ENCODE measurements at regions not wholly inside any gene's neighbourhood (a gene's known extent, or its start where the extent isn't known, plus 50 kb on each side); places are given as distances from the start of the nearest gene placed in this dataset.

DNA sequence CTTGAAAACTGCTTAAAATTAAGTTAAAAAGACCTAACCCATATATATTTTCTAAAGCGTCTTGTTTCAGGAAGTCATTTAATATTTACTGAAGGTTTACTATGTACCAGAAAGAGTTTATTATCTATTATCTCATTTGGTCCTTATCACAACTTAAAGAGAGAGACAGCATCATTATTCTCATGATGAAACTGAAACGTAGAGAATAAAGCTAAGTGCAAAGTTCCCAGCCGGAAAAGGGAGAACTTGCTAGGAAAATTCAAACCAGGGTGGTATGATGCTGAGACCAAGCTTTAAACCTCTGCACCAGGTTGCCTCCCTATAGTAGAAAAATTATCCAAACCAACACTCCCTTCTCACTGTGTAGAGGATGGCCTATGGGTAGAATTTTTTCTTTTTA, 207.7 kb upstream of the BMPER start:
- TF ChIP-seq, protein P1, sequence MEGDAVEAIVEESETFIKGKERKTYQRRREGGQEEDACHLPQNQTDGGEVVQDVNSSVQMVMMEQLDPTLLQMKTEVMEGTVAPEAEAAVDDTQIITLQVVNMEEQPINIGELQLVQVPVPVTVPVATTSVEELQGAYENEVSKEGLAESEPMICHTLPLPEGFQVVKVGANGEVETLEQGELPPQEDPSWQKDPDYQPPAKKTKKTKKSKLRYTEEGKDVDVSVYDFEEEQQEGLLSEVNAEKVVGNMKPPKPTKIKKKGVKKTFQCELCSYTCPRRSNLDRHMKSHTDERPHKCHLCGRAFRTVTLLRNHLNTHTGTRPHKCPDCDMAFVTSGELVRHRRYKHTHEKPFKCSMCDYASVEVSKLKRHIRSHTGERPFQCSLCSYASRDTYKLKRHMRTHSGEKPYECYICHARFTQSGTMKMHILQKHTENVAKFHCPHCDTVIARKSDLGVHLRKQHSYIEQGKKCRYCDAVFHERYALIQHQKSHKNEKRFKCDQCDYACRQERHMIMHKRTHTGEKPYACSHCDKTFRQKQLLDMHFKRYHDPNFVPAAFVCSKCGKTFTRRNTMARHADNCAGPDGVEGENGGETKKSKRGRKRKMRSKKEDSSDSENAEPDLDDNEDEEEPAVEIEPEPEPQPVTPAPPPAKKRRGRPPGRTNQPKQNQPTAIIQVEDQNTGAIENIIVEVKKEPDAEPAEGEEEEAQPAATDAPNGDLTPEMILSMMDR (IDR thresholded peaks at IDR 0.05; ENCODE audit: unreplicated experiment in 3 of 3), result no peak
- H3K27ac Mint-ChIP-seq, result peak overlapping the region; percentile 27 to 84 (median 62)
- peaks cover 17% of the 10 kb centered on the region for H3K9me3 Mint-ChIP-seq
- peaks cover 26% of the 10 kb centered on the region for H3K36me3 Mint-ChIP-seq (ENCODE audit: low read depth)
- H3K4me1 Mint-ChIP-seq, result peaks cover 42% of the 10 kb centered on the region
- no peak overlapping the region for H3K4me3 Mint-ChIP-seq
- H3K27me3 Mint-ChIP-seq (ENCODE audit: low read depth), result peaks cover 19% of the 10 kb centered on the region

DNA sequence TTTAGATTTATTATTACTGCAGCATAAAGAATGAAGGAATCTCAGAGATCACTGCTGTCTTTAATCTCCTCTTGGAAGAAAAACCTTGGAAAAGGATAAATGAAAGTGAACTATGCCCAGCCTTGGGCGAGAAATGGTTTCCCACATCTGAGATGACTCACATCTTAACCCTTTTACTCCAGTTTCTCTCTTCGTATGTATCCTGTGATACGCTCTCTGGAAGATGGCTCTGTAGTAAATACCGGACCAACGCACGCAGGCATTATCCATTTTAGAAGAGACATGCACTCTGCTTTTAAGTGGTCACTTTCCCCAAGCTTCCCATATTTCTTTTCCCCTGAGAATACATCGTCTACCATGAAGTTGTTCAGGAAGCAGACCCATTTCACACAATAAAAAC, 207.3 kb upstream of the BMPER start:
- TF ChIP-seq, protein P1 (IDR thresholded peaks at IDR 0.05; ENCODE audit: unreplicated experiment in 3 of 3), result no peak
- peaks cover 28% of the 10 kb centered on the region for H3K36me3 Mint-ChIP-seq (ENCODE audit: low read depth)
- H3K9me3 Mint-ChIP-seq, result peaks cover 19% of the 10 kb centered on the region
- H3K27me3 Mint-ChIP-seq (ENCODE audit: low read depth), result peaks cover 15% of the 10 kb centered on the region
- peak overlapping the region; percentile 27 to 84 (median 62) for H3K27ac Mint-ChIP-seq
- no peak overlapping the region for H3K4me3 Mint-ChIP-seq
- peaks cover 46% of the 10 kb centered on the region for H3K4me1 Mint-ChIP-seq

DNA sequence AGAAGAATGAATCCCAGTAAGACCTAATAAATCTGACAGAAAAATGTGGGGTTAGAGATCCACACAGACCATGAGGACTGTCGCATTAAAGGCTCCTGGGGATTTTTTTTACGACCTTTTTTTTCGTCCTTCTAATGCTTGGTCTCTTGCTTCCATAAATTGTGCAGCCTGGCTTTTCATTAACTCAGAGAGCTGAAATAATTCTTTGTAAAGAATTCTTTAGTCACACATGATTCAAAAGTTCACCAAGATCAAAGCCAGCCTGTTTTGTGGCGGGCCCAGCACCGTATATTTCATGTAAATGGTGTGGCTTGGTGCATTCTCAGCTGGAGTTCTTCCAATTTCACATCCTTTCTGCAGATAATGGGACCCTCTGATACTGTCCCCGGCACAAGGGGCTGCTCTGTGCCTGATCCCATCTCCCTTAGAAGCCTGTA, 206.6 kb upstream of the BMPER start:
- peaks cover 52% of the 10 kb centered on the region for H3K4me1 Mint-ChIP-seq
- peaks cover 30% of the 10 kb centered on the region for H3K36me3 Mint-ChIP-seq (ENCODE audit: low read depth)
- H3K27ac Mint-ChIP-seq, result peak overlapping the region; percentile 27 to 84 (median 62)
- TF ChIP-seq, protein P1 (IDR thresholded peaks at IDR 0.05; ENCODE audit: unreplicated experiment in 3 of 3), result no peak
- H3K4me3 Mint-ChIP-seq, result peak overlapping the region in 1 of 3 experiments; percentile 30
- peaks cover 20% of the 10 kb centered on the region for H3K9me3 Mint-ChIP-seq
- peaks cover 10% of the 10 kb centered on the region for H3K27me3 Mint-ChIP-seq (ENCODE audit: low read depth)

DNA sequence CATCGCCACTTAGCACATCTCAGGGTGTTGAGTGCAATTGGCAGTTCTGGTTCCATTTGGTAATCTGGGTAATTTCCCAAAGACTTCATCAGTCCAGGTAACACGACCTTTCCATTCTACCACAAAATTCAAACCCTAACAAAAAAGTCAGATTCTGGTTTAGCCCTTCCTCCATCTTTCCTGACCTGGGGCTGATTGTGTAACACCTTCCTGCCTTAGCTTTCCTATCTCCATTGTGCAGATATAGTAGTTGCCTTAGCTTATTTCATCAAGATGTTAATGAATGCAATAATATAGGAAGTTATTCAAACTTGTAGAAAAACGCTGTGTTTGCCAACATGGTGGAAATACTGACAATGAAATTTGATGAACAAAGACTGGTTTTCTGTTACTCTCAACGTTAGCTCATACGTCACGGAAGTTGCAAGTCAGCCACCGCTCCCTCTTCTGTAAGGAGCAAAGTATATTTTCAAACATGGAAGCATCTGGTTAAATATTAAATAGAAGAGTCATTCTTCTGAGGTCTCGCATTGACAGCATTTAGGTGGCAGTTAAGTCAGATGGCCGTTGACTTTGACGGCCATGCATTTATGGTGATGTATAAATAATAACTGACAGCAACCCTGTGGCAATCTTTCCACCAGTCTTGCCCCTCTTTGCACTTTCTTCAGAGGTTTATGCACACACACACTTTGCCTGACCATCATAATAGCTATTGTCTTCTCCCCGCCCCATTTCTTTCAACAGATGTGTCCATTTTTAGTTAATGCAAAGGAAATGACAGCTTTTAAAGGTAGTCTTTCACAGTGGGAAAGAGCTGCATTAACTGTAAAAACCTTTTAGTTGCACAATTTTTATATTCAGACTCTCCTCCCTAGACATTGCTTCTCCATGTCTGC, 205.1 kb upstream of the BMPER start:
- peak overlapping the region; percentile 4 to 84 (median 12) for H3K27ac Mint-ChIP-seq
- no peak overlapping the region for H3K4me3 Mint-ChIP-seq
- TF ChIP-seq, protein P1 (IDR thresholded peaks at IDR 0.05; ENCODE audit: unreplicated experiment in 3 of 3), result no peak
- peaks cover 18% of the 10 kb centered on the region for H3K9me3 Mint-ChIP-seq
- peaks cover 56% of the 10 kb centered on the region for H3K4me1 Mint-ChIP-seq
- H3K36me3 Mint-ChIP-seq (ENCODE audit: low read depth), result peaks cover 30% of the 10 kb centered on the region
- H3K27me3 Mint-ChIP-seq (ENCODE audit: low read depth), result peaks cover 6% of the 10 kb centered on the region

DNA sequence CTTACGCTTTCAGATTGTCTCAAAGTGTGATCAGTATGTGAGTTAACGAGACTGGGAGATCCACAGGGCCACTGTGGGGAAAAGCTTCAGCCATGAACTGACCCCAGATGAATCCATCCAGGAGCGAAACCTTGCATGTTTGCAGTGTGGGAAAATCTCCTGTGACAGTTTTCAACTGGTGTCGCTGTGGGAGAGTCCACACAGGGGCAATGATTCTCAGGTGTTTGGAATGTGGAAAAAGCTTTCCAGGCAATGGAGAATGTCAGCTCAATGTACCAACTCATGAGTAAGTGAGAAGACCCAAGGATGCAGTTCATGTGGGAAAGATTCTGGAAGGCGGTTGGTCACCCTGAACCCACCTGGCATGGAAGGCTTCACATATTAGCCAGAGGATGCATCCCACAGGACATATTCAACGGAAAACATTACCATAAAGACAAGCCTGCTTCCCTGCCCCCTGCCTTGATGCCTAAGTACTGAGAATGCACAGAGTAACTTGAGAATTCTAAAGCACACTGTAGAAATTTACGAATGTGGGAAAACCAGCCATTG, 204.1 kb upstream of the BMPER start:
- H3K27me3 Mint-ChIP-seq (ENCODE audit: low read depth), result peaks cover 6% of the 10 kb centered on the region
- peaks cover 63% of the 10 kb centered on the region for H3K4me1 Mint-ChIP-seq
- peaks cover 18% of the 10 kb centered on the region for H3K9me3 Mint-ChIP-seq
- no peak overlapping the region for H3K4me3 Mint-ChIP-seq
- TF ChIP-seq, protein P1 (IDR thresholded peaks at IDR 0.05; ENCODE audit: unreplicated experiment in 3 of 3), result no peak
- peak overlapping the region in 1 of 3 experiments; percentile 84 for H3K27ac Mint-ChIP-seq
- peaks cover 30% of the 10 kb centered on the region for H3K36me3 Mint-ChIP-seq (ENCODE audit: low read depth)

Measured in nephron (organoid).